GM18870 (cell line): ENCODE measurements at regions not wholly inside any gene's neighbourhood (a gene's known extent, or its start where the extent isn't known, plus 50 kb on each side); places are given as distances from the start of the nearest gene placed in this dataset.

Experiments used
- ATAC-seq: cut with Tn5 transposase; IDR thresholded peaks from one replicate; pipeline ENCODE4 v1.9.1; 2021; ENCODE audit warnings: moderate library complexity; ENCODE audit not compliant: unreplicated experiment

- no peak for ATAC-seq
Observed at GRCh38 chr16:51697454-51697853, 546.4 kb upstream of the SALL1 start.

GRCh38 chr16:51696376-51696775 lies 545.3 kb upstream of the SALL1 start:
- ATAC-seq: no peak

GRCh38 chr16:51691109-51691508 lies 540.0 kb upstream of the SALL1 start:
- no peak for ATAC-seq

- ATAC-seq: no peak
Observed at GRCh38 chr16:51685498-51685897, 534.4 kb upstream of the SALL1 start.

- ATAC-seq: no peak
Observed at GRCh38 chr16:51683882-51684281, 532.8 kb upstream of the SALL1 start.

GRCh38 chr16:51682905-51683304 lies 531.8 kb upstream of the SALL1 start:
- no peak for ATAC-seq

GRCh38 chr16:51674615-51675014 lies 523.5 kb upstream of the SALL1 start:
- ATAC-seq: no peak

GRCh38 chr16:51670527-51670926 lies 519.5 kb upstream of the SALL1 start:
- no peak for ATAC-seq

- no peak for ATAC-seq
Observed at GRCh38 chr16:51666821-51667220, 515.8 kb upstream of the SALL1 start.

- no peak for ATAC-seq
Observed at GRCh38 chr16:51666074-51666473, 515.0 kb upstream of the SALL1 start.

GRCh38 chr16:51665436-51665998 lies 514.4 kb upstream of the SALL1 start:
- no peak for ATAC-seq

GRCh38 chr16:51658531-51658930 lies 507.5 kb upstream of the SALL1 start:
- ATAC-seq: no peak

GRCh38 chr16:51657848-51658247 lies 506.8 kb upstream of the SALL1 start:
- no peak for ATAC-seq

GRCh38 chr16:51655249-51655648 lies 504.2 kb upstream of the SALL1 start:
- ATAC-seq: no peak

GRCh38 chr16:51651061-51651466 lies 500.0 kb upstream of the SALL1 start:
- no peak for ATAC-seq

- no peak for ATAC-seq
Observed at GRCh38 chr16:51649631-51650030, 498.6 kb upstream of the SALL1 start.

- ATAC-seq: no peak
Observed at GRCh38 chr16:51648526-51648925, 497.5 kb upstream of the SALL1 start.

GRCh38 chr16:51641191-51641765 lies 490.2 kb upstream of the SALL1 start:
- ATAC-seq: no peak

GRCh38 chr16:51640196-51640595 lies 489.1 kb upstream of the SALL1 start:
- ATAC-seq: no peak

GRCh38 chr16:51638339-51639135 lies 487.5 kb upstream of the SALL1 start:
- no peak for ATAC-seq

GRCh38 chr16:51637770-51638094 lies 486.7 kb upstream of the SALL1 start:
- no peak for ATAC-seq

- ATAC-seq: no peak
Observed at GRCh38 chr16:51636920-51637769, 486.1 kb upstream of the SALL1 start.
